ENCODE measurements at regions not wholly inside any gene's neighbourhood (a gene's known extent, or its start where the extent isn't known, plus 50 kb on each side); places are given as distances from the start of the nearest gene placed in this dataset.

DNA sequence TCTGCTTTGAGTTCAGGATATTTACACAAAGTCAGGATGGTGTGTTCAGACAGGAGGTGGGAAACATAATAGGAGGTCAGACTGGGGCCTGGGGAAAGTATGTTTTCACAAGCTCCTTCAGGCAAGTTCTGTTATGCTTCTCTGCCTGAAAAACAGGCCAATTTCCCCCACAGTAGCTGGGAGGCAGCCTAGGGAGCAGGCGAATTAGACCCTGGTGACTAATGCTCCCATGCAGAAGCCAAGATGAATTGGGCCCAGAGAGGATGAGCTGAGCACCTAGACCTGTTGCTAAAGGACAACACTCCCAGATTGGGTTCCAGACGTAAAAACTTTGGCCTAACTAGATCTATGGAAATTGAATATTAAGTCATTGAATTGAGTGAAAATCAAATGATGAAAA is 142.2 kb upstream of the MAP3K7 start:
- DNase-seq (ENCODE audit: low read depth in 3 of 3) = no peak

DNA sequence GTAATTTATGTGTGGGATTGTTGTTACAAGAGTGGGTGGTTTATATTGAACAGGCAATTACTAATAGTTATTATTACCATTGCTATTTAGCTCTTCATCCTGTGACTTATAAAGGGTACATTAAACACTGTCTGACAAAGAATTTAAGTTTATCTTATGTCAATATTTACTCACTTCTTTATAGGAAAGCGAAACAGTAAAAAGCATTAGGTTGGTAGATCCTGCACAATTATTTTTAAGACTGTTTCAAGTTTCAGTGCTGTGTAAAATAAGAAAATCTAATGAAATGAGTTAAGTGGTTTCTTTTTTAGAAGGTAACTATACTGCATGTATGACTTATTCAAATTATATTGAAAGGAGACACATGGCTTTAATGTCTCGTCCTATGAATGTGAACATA is 135.8 kb upstream of the MAP3K7 start:
- DNase-seq (ENCODE audit: low read depth in 3 of 3) = no peak

- DNase-seq (ENCODE audit: low read depth in 3 of 3) = no peak
Observed at GRCh38 chr6:90720404-90720803, 133.5 kb upstream of the MAP3K7 start.

GRCh38 chr6:90719321-90720195 is 132.7 kb upstream of the MAP3K7 start:
- DNase-seq (ENCODE audit: low read depth in 3 of 3) = no peak

DNA sequence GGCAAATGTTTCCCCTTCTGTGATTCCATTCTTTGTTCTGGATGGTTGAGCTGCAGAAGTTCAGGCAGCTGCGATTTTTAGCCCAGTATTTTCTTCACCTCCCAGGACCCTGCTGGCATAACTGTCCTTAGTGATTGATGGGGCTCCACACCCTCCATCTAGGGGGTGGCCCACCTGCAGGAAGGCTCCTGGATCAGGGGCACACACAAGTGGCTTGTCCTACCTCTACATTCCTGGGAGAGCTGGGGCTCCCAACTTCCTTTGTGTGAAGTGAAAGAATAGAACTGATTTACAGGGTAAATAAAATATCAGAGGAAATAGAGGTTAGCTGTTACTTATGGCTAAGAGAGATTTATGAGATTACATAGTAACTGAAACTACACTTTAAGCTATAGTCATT is 129.5 kb upstream of the MAP3K7 start:
- no peak for DNase-seq (ENCODE audit: low read depth in 3 of 3)

DNA sequence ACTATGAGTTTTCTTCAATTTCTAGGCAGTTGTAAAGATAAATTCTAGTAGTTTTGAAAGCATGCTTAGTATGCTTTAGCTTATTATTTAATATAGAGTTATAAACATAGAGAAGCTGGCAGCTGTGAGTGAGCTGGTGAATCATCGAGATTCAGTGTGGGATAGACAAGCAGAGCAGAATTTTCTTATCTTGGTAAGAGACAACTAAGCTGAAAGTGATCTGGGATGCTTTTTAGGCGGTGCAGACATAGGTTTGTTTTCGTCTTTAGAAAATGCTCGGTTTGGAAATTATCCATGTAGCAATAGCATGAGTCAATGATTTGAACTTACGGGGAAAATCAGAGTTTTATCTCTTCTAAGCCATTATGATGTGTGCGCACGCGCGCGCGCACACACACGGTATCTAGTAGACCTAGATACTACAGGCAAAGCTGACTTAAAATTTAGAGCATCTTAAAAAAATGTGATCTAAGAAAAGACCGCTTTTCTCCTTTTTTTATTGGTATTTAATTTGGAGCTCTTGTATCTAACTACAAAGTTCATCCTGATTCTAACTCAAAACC is 128.3 kb upstream of the MAP3K7 start:
- no peak for DNase-seq (ENCODE audit: low read depth in 3 of 3)

DNA sequence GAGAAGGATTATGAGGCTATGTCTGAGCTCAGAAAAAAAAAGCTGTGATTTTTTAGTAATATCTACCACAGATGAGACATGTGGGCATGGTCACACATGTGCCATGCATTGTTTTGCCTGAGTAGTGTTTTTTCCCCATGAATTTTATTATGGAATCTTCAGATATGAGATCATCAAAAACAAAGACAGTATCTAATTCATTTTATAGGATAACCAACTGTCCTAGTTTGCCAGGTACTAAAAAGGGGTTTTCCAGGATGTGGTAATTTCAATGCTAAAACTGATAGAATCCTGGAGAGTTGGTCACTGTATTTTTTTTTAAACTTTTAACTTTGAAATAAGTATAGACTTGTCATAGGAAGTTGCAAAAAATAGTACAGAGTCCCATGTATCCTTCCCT is 127.4 kb upstream of the MAP3K7 start:
- no peak for DNase-seq (ENCODE audit: low read depth in 3 of 3)

GRCh38 chr6:90712114-90712513 is 125.2 kb upstream of the MAP3K7 start:
- DNase-seq (ENCODE audit: low read depth in 3 of 3) = no peak

DNA sequence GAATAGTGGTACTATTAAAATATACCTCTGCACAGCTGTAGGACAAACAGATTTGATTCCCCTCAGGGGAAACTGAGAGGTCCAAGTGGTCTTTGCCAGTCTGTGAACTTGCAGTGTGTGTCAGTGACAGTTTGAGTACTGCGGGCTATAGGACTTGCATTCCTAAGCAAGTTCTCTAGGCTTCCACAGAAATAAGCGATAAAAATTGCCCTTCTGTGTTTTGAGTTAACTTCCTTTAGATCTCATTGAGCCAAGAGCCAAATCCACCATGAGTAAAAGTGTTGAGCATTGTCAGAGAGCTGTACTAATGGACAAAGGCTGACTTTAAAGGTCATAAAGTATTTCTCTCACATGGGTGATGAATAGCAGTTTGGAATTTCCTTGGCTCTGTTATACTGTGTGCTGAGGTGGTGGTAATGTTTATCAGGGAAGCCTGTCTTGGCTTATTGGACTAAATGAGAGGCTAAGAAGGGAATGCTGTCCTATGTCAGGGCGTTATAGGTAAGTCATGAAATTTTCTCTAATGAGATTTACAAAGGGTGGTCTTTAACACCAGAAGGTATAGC is 122.6 kb upstream of the MAP3K7 start:
- DNase-seq (ENCODE audit: low read depth in 3 of 3) = no peak

DNA sequence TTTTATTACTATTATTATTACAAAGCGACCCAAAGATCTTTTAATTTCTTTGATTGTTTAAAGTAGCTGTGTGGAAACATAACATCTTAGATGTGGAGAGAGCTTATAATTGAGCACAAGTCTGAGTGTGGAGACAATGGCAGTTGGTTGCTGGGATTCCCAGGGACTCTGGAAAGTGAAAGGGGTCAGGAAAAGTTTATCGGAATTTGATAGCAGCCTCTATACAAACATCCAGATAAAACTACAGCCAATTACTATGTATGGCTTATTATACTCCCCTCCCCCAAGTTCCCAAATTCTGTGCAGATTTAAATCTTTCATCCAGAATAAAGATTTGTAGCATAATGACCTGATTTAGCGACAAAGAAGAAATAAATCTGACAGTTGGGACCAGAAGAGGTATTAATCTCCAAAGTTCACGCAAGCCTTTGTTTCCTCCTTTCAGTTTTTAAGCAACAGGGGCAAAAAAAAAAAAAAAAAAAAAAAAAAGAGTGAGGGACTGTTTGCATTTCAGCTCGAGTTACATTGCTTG is 121.4 kb upstream of the MAP3K7 start:
- no peak for DNase-seq (ENCODE audit: low read depth in 3 of 3)

- DNase-seq (ENCODE audit: low read depth in 3 of 3) = no peak
Observed at GRCh38 chr6:90707246-90707645, 120.4 kb upstream of the MAP3K7 start.

DNA sequence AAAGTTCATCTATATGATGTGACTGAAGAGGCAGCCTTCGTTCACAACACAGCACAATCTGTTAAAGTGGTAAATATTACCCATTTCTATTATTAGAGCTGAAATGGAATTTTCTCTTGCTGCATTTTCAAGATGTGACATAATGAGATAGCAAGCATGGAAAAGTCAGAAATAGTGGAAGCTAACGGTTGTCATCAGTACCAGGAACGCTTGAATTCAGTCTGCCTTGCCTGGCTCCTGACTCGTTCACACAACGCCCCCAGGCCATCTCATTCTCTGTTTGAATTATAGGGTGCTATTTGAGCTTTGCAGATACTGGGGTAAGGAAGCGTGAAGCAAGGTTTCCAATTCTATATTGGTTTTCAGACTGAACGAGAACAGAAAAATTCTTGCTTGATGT is 116.5 kb upstream of the MAP3K7 start:
- no peak for DNase-seq (ENCODE audit: low read depth in 3 of 3)

- DNase-seq (ENCODE audit: low read depth in 3 of 3) = no peak
Observed at GRCh38 chr6:90701926-90702325, 115.1 kb upstream of the MAP3K7 start.

DNA sequence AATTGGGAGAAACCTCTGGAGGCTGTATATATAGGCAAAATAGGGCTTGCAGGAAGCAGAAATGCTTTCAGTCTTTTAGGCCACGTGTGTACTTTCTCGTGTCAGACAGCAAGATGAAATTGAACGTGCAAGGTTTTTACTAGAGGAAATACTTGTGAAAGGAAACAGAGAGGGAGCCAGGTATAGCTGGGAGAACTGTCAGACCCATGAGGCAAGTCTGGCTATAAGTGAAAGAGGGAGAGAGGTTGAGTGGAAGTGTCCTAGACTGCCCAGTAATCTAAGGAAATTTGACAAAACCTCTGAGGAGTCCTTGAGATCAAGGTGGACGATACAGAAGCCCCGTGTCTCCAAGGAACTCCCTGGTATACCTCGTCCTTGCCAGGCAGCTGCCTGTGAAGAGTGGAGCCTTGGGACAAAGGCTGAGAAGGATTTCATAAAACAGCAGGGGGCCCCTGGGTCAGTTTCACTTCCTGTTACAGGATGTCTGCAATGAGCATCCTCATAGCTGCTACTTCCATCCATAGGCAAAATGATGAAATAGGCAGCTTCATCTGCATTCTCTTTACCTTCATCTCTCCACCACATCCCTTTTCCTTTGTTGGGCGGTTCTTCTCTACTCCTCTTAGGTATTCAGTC is 114.4 kb upstream of the MAP3K7 start:
- no peak for DNase-seq (ENCODE audit: low read depth in 3 of 3)

DNA sequence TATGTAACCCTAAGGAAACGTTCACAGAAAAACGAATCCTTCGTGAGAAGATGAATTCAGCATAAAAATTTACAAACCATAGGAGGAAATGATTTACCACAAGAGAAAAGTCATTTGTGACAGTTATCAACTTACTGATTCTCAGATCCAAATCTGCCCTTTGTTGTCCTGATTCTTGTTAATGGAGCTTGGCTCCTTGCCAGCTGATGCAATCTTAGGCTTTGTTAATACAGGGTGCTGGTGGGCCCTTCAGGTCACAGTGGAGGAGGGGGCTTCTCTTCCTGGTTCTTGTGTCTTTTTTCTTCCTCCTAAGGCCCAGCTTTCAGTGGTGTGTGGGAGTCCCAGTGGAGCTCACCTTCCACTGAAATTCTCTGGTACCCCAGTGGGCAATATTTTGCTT is 108.4 kb upstream of the MAP3K7 start:
- no peak for DNase-seq (ENCODE audit: low read depth in 3 of 3)

- no peak for DNase-seq (ENCODE audit: low read depth in 3 of 3)
Observed at GRCh38 chr6:90694802-90695201, 107.9 kb upstream of the MAP3K7 start.

DNA sequence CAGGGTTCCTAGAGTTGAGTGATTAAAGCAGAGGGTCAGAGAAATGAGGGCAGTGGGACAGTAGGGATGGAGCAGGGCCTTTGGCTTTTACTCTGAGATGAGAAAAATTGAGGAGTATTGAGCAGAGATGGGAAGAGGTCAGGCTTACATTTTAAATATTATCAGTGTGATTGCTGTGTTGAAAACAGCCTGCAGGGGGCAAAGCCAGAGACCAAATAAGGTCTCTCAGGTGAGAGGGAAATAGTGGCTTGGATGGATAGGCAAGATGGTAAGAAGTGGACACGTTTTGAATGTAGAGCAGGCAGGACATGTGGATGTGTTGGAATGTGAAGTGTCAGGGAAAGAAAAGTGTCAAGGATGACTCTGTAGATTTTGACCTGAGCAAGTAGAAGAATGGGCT is 105.0 kb upstream of the MAP3K7 start:
- no peak for DNase-seq (ENCODE audit: low read depth in 3 of 3)

DNA sequence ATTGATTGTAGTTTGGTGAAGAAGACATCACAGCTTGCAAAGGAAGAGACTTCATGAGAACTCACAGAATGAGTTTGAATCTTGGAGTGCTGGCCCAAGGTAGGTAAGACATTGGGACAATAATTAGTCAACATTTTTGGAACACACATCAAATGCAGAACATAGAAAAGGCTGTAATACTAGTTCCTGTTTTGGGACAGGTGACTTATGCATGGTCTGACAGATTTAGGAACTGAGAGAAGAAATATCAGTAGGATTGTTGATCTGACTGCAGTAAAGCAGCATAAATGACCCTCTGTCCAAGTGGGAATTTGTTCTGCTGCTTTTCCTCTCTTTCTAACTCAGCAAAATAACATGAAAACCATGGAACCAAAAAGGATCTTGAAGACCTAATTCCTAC is 102.3 kb upstream of the MAP3K7 start:
- DNase-seq (ENCODE audit: low read depth in 3 of 3) = no peak

GRCh38 chr6:90687775-90688380 is 101.0 kb upstream of the MAP3K7 start:
- DNase-seq (ENCODE audit: low read depth in 3 of 3) = no peak

GRCh38 chr6:90681863-90682262 is 95.0 kb upstream of the MAP3K7 start:
- DNase-seq (ENCODE audit: low read depth in 3 of 3) = no peak

DNA sequence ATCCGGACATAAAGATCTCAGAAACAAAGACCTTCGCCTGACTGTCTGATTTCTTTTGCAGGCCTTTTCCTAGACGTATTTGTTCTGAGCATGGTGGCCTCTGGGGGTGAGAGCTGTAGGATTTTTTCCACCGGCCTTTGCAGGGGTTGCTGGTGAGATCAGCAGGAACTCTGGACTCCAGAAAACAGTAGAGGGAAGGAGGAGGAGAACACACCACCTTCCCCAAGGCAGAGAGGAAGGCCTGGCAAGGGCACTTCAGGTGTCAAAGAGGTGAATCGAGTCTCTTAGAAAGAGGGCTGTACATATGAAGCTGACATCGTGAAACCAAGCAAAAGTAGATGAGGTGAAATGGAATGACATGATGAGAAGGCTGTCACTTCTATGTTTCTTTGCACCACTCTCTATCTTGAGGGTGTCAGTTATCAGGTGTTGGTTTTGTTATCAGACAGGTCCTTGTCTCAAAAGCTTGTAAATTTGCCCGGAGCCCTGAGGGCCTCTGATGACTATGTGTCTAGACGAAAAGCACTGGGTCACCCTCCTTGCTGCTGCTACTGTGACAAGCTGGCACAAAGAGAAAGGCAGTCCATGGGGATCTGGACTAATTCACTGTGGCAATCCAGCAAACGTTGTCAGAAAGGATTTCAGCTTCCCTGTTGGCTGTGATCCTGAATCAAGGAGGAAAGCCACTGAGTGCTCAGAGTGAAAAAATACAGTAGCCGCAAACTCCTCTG is 91.3 kb upstream of the MAP3K7 start:
- no peak for DNase-seq (ENCODE audit: low read depth in 3 of 3)
